HCT116 (cell line): ENCODE measurements at regions not wholly inside any gene's neighbourhood (a gene's known extent, or its start where the extent isn't known, plus 50 kb on each side); places are given as distances from the start of the nearest gene placed in this dataset.

Experiments
- ATAC-seq: fragments of 200-7000 bp; cut with Tn5 transposase; 2 replicates; pipeline ENCODE4 v1.9.1; 2020; ENCODE audit warnings: mild to moderate bottlenecking, moderate library complexity
- BruUV-seq: library from RNA; stranded (reverse); fragments of 400-500 nt; replicated peaks from 2 replicates; lab custom pipeline; 2021; lab: Mats Ljungman, UMichigan
- CTCF ChIA-PET: fragments of 300-600 bp; sonication (Branson Sonifier 250); formaldehyde crosslinking; loops from one replicate; lab custom pipeline; 2021; ENCODE audit warnings: antibody characterized with exemption; lab: Charles Lee
- POLR2A ChIA-PET: fragments of 300-600, 350-600 bp; sonication (Branson Sonifier 250); formaldehyde crosslinking; loops from one replicate; lab custom pipeline; 2021; ENCODE audit warnings: antibody characterized with exemption; lab: Charles Lee
- RAD21 ChIA-PET, 2 experiments: fragments of 300-600 bp; sonication (Branson Sonifier 250); formaldehyde crosslinking; loops; one replicate each; lab custom pipeline; 2023; ENCODE audit warnings: low total read pairs in 2 of 2; ENCODE audit not compliant: uncharacterized antibody in 2 of 2, unreplicated experiment in 2 of 2, low non-redundant PET in 1 of 2; lab: Charles Lee
- DNase-seq: peaks from one replicate; pipeline ENCODE4 v3.0.0-alpha.2; 2010; ENCODE audit warnings: low read depth, low spot score
- H2AFZ ChIP-seq: fragments of 200-600 bp; shearing (Covaris generic), sonication (generic); 2 replicates; pipeline ENCODE4 v1.6.1; 2017; ENCODE audit warnings: low read depth, mixed run types, mixed read lengths, antibody characterized with exemption, low read length; ENCODE audit not compliant: poor library complexity, severe bottlenecking
- H3K27ac ChIP-seq: 2 replicates; pipeline ENCODE4 v1.5.1; 2012; ENCODE audit warnings: low read depth, low read length
- H3K27me3 ChIP-seq: fragments of 200-600 bp; sonication (generic); 2 replicates; pipeline ENCODE4 v1.6.1; 2016; ENCODE audit warnings: mixed run types, low read length, mixed read lengths; ENCODE audit not compliant: insufficient read depth
- H3K36me3 ChIP-seq, 2 experiments: fragments of 200-500 bp in 1 of 2; fragments of 200-600 bp in 1 of 2; sonication (Bioruptor generic) in 1 of 2; sonication (generic) in 1 of 2; 2 replicates each; pipeline versions ENCODE4 v1.5.1 to v1.6.1; 2014 to 2016; ENCODE audit warnings: low read length in 2 of 2, inconsistent platforms in 1 of 2, mixed read lengths in 1 of 2, mixed run types in 1 of 2; ENCODE audit not compliant: insufficient read depth in 2 of 2, control insufficient read depth in 1 of 2
- H3K4me1 ChIP-seq, 2 experiments: fragments of 200-600 bp in 1 of 2; sonication (generic) in 1 of 2; 2 replicates each; pipeline versions ENCODE4 v1.5.1 to v1.6.1; 2012 to 2017; ENCODE audit warnings: low read length in 2 of 2, inconsistent platforms in 1 of 2, mild to moderate bottlenecking in 1 of 2, mixed read lengths in 1 of 2, mixed run types in 1 of 2, moderate library complexity in 1 of 2; ENCODE audit not compliant: insufficient read depth in 2 of 2, control insufficient read depth in 1 of 2
- H3K4me2 ChIP-seq: fragments of 200-600 bp; sonication (generic); 2 replicates; pipeline ENCODE4 v1.6.1; 2017; ENCODE audit warnings: mixed run types, low read length, mixed read lengths
- H3K4me3 ChIP-seq, 2 experiments: fragments of 200-600 bp in 1 of 2; sonication (generic) in 1 of 2; replicated peaks in 1 of 2; 2 replicates each; pipeline ENCODE4 v1.5.1; 2011 to 2016; ENCODE audit warnings: low read length in 2 of 2, control low read depth in 1 of 2, low read depth in 1 of 2, mild to moderate bottlenecking in 1 of 2, mixed read lengths in 1 of 2, mixed run types in 1 of 2
- H3K79me2 ChIP-seq: fragments of 200-600 bp; sonication (generic); 2 replicates; pipeline ENCODE4 v1.6.1; 2017; ENCODE audit warnings: mild to moderate bottlenecking, mixed run types, low read length, moderate library complexity, mixed read lengths; ENCODE audit not compliant: insufficient read depth
- H3K9ac ChIP-seq: fragments of 200-600 bp; sonication (generic); 2 replicates; pipeline ENCODE4 v1.6.1; 2016; ENCODE audit warnings: low read length, mixed read lengths
- H3K9me2 ChIP-seq: fragments of 200-600 bp; sonication (generic), shearing (Covaris generic); 2 replicates; pipeline ENCODE4 v1.6.1; 2017; ENCODE audit warnings: mixed run types, mild to moderate bottlenecking, moderate library complexity; ENCODE audit not compliant: insufficient read depth
- H3K9me3 ChIP-seq, 2 experiments: fragments of 200-500 bp in 1 of 2; fragments of 200-600 bp in 1 of 2; sonication (Bioruptor generic) in 1 of 2; sonication (generic) in 1 of 2; 2 replicates each; pipeline ENCODE4 v1.6.1; 2014 to 2017; ENCODE audit warnings: low read length in 2 of 2, mixed read lengths in 2 of 2, inconsistent platforms in 1 of 2, low read depth in 1 of 2, mild to moderate bottlenecking in 1 of 2, mixed run types in 1 of 2, moderate library complexity in 1 of 2; ENCODE audit not compliant: control insufficient read depth in 1 of 2, insufficient read depth in 1 of 2
- H4K20me1 ChIP-seq: fragments of 200-600 bp; sonication (generic), shearing (Covaris generic); 2 replicates; pipeline ENCODE4 v1.6.1; 2017; ENCODE audit warnings: mixed run types, mild to moderate bottlenecking, moderate library complexity; ENCODE audit not compliant: insufficient read depth
- CBX3 ChIP-seq: IDR thresholded peaks from 2 replicates; pipeline ENCODE4 v1.6.1; 2012; ENCODE audit warnings: low read depth
- CTCF ChIP-seq, 3 experiments: fragments of 200-600 bp in 1 of 3; sonication (generic) in 1 of 3; IDR thresholded peaks in 2 of 3; conservative IDR thresholded peaks in 1 of 3; 2 replicates each; pipeline ENCODE4 v1.5.1; 2012 to 2017; ENCODE audit warnings: low read depth in 2 of 3, low read length in 2 of 3, antibody characterized with exemption in 1 of 3, borderline replicate concordance in 1 of 3, control low read depth in 1 of 3, mild to moderate bottlenecking in 1 of 3, mixed read lengths in 1 of 3, mixed run types in 1 of 3, moderate library complexity in 1 of 3; ENCODE audit not compliant: insufficient read depth in 1 of 3
- EGR1 ChIP-seq: IDR thresholded peaks from 2 replicates; pipeline ENCODE4 v1.6.1; 2012; ENCODE audit warnings: low read depth
- EZH2 ChIP-seq: fragments of 200-600 bp; sonication (generic); IDR thresholded peaks from 2 replicates; pipeline ENCODE4 v1.6.1; 2017; ENCODE audit warnings: antibody characterized with exemption, mixed run types
- JUND ChIP-seq: IDR thresholded peaks from 2 replicates; pipeline ENCODE4 v1.6.1; 2012
- POLR2AphosphoS5 ChIP-seq: IDR thresholded peaks from 2 replicates; pipeline ENCODE4 v1.6.1; 2011; ENCODE audit warnings: mild to moderate bottlenecking, low read depth, low read length, moderate library complexity
- SIN3A ChIP-seq: IDR thresholded peaks from 2 replicates; pipeline ENCODE4 v1.6.1; 2012; ENCODE audit warnings: low read depth
- SP1 ChIP-seq: IDR thresholded peaks from 2 replicates; pipeline ENCODE4 v1.6.1; 2012; ENCODE audit warnings: low read depth
- SRF ChIP-seq: IDR thresholded peaks from 2 replicates; pipeline ENCODE4 v1.6.1; 2012; ENCODE audit warnings: low read depth
- TCF7L2 ChIP-seq: IDR thresholded peaks from 2 replicates; pipeline ENCODE4 v1.7.0; 2011; ENCODE audit warnings: borderline replicate concordance, inconsistent platforms; ENCODE audit not compliant: insufficient read depth, insufficient read length; ENCODE audit errors: extremely low read depth
- YY1 ChIP-seq: IDR thresholded peaks from 2 replicates; pipeline ENCODE4 v1.6.1; 2011; ENCODE audit warnings: low read length, low read depth, moderate library complexity, mild to moderate bottlenecking; ENCODE audit not compliant: insufficient replicate concordance; ENCODE audit errors: extremely low read depth
- intact Hi-C: fragments of 100-400 bp; cut with micrococcal nuclease; formaldehyde crosslinking; loops from 2 replicates; pipeline ENCODE4 v1.10.0; 2022

DNA sequence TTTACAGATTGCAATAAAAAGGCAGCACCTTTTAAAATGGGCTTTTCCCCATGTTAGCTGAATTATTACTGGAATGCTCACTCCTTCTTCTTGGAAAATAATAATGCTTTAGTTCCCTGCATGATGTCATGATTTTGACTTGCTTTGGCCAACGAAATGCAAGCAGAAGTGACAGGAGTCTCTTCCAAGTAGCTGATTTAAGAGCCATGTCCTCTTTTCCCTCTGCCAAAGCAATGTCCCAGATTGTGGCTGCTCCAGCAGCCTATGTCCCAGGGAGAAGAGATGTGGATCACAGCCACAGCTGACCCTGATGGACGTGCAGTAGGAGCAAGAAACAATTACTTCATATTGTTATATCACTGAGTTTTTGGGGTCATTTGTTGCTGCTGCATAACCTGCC lies 246.6 kb downstream of the HAPSTR1 start:
- BruUV-seq = no TSS peak
- no peak overlapping the region for H3K4me2 ChIP-seq
- H3K9ac ChIP-seq = no peak overlapping the region
- no peak for TF ChIP-seq YY1
- TF ChIP-seq TCF7L2 = no peak
- TF ChIP-seq SP1 = no peak
- no peak for TF ChIP-seq CBX3
- TF ChIP-seq EZH2 = no peak
- no peak for TF ChIP-seq JUND
- no peak for TF ChIP-seq CTCF (IDR thresholded peaks at IDR 0.05 in 2 of 3, conservative IDR thresholded peaks at IDR 0.05 in 1 of 3; ENCODE audit: borderline replicate concordance in 1 of 3, insufficient read depth in 1 of 3, low read depth in 2 of 3, low read length in 2 of 3)
- no peak for TF ChIP-seq POLR2AphosphoS5
- no peak for TF ChIP-seq SIN3A
- no peak for TF ChIP-seq EGR1
- TF ChIP-seq SRF = no peak
- ChIA-PET CTCF (no interaction called here), RAD21 (no interaction called here), POLR2A (no interaction called here)
- H3K27ac ChIP-seq = no peak overlapping the region
- no peak overlapping the region for H2AFZ ChIP-seq
- ATAC-seq (no peak), DNase-seq (no peak)
- no peak overlapping the region for H3K4me3 ChIP-seq
- intact Hi-C loops = no loop called here
- no peaks in the 10 kb centered on the region for H3K9me3 ChIP-seq
- no peaks in the 10 kb centered on the region for H3K4me1 ChIP-seq
- no peaks in the 10 kb centered on the region for H3K79me2 ChIP-seq
- H3K9me2 ChIP-seq = no peaks in the 10 kb centered on the region
- H3K27me3 ChIP-seq = peaks cover 12% of the 10 kb centered on the region; the same call in 1 of the 2 replicates
- no peaks in the 10 kb centered on the region for H3K36me3 ChIP-seq
- H4K20me1 ChIP-seq = no peaks in the 10 kb centered on the region; the same call in 1 of the 2 replicates
